ENCODE measurements at regions not wholly inside any gene's neighbourhood (a gene's known extent, or its start where the extent isn't known, plus 50 kb on each side); places are given as distances from the start of the nearest gene placed in this dataset.
A peak's percentile ranks its signal among the peaks of the same experiment; 100 is the strongest.

GRCh38 chr20:52823303-52823702 lies 148.9 kb upstream of the TSHZ2 start:
- no peak for TF ChIP-seq CTCF (IDR thresholded peaks at IDR 0.05; ENCODE audit: low read depth, low read length)
- no peak overlapping the region for H3K27ac ChIP-seq
- no peaks in the 10 kb centered on the region for H3K36me3 ChIP-seq
- no peak overlapping the region for H3K4me3 ChIP-seq
- H3K4me1 ChIP-seq (ENCODE audit: low read depth) = no peaks in the 10 kb centered on the region
- no peaks in the 10 kb centered on the region for H3K9me3 ChIP-seq (ENCODE audit: low read depth)
- H3K27me3 ChIP-seq = no peaks in the 10 kb centered on the region
- DNase-seq (ENCODE audit: low read depth in 1 of 2, low spot score in 1 of 2) = no peak

GRCh38 chr20:52820641-52821292 lies 151.4 kb upstream of the TSHZ2 start:
- Histone ChIP-seq H3K4me1 (ENCODE audit: low read depth) (no peaks in the 10 kb centered on the region), H3K9me3 (ENCODE audit: low read depth) (no peaks in the 10 kb centered on the region), H3K27me3 (no peaks in the 10 kb centered on the region), H3K36me3 (no peaks in the 10 kb centered on the region), H3K27ac (no peak overlapping the region), H3K4me3 (no peak overlapping the region)
- no peak for DNase-seq (ENCODE audit: low read depth in 1 of 2, low spot score in 1 of 2)
- no peak for TF ChIP-seq CTCF (IDR thresholded peaks at IDR 0.05; ENCODE audit: low read depth, low read length)

DNA sequence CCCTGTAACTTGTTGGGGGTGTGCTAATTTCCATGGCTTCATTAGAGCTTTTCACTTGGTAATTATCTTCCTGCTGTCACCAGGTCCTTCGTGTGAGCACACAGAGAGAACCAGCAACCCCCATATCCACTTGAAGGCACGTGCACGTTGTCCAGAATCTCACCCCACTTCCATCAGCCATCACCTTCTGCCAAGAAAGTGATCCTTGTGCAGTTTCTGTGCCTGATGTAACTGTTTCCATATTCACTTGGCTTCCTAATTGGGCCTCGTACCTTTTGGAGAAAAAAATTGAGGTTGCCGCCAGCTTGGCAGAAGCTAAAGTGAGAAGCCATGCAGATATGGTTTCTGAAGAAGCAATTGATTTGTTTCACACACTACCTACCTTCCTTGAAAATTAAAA lies 153.7 kb upstream of the TSHZ2 start:
- no peak for TF ChIP-seq CTCF (IDR thresholded peaks at IDR 0.05; ENCODE audit: low read depth, low read length)
- no peak overlapping the region for H3K27ac ChIP-seq

DNA sequence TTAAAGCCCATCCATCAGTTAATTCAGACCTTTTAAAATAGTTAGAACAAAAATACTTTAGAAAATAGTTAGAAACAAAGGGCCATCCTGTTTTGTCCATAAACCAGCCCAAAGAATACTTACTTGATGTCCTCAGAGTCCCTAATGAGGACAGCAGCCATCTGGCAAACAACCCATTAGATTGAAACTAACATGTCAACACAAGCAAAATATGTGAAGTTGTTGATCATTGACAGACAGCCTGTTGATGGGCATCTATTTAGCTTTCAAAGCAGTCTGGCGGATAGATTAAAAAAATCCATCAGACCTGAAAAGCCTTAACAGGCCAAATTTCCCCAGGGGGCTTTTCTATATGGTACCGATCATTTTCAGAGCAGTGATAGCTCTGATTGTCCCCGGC lies 154.2 kb upstream of the TSHZ2 start:
- no peak overlapping the region for H3K27ac ChIP-seq
- TF ChIP-seq CTCF (IDR thresholded peaks at IDR 0.05; ENCODE audit: low read depth, low read length) = no peak
- no peaks in the 10 kb centered on the region for H3K4me1 ChIP-seq (ENCODE audit: low read depth)
- DNase-seq (ENCODE audit: low read depth in 1 of 2, low spot score in 1 of 2) = no peak
- H3K4me3 ChIP-seq = no peak overlapping the region
- H3K27me3 ChIP-seq = no peaks in the 10 kb centered on the region
- no peaks in the 10 kb centered on the region for H3K36me3 ChIP-seq
- no peaks in the 10 kb centered on the region for H3K9me3 ChIP-seq (ENCODE audit: low read depth)

More for the DNA sequence above, 153.7 kb upstream of the TSHZ2 start:
- H3K4me3 ChIP-seq = no peak overlapping the region
- H3K4me1 ChIP-seq (ENCODE audit: low read depth) = no peaks in the 10 kb centered on the region
- H3K36me3 ChIP-seq = no peaks in the 10 kb centered on the region
- DNase-seq (ENCODE audit: low read depth in 1 of 2, low spot score in 1 of 2) = peak in 1 of 2 donors; percentile 40
- H3K9me3 ChIP-seq (ENCODE audit: low read depth) = no peaks in the 10 kb centered on the region
- no peaks in the 10 kb centered on the region for H3K27me3 ChIP-seq

DNA sequence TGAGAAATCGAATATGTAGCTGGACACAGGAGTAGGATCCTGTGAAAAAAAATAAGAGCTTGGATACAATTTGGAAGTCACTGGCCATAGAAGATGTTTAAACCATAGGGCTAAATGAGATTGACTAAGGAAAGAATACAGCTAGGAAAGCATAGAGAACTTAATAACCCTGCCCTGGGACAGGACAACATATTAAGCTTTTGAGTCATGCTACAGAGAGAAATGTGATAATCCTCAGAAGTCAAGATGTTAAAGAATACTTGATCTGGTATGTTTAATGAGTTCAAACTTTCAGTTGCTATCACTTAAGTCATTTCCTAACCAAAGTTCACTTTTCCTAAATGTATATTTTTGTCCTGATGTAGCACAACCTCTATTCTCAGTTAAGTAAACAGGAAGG lies 154.6 kb upstream of the TSHZ2 start:
- Histone ChIP-seq H3K36me3 (no peaks in the 10 kb centered on the region), H3K27ac (no peak overlapping the region), H3K4me1 (ENCODE audit: low read depth) (no peaks in the 10 kb centered on the region), H3K27me3 (no peaks in the 10 kb centered on the region), H3K4me3 (no peak overlapping the region), H3K9me3 (ENCODE audit: low read depth) (no peaks in the 10 kb centered on the region)
- no peak for DNase-seq (ENCODE audit: low read depth in 1 of 2, low spot score in 1 of 2)
- no peak for TF ChIP-seq CTCF (IDR thresholded peaks at IDR 0.05; ENCODE audit: low read depth, low read length)

Measured in cardiac muscle cell (in vitro differentiated cells and primary cell).